Epithelial cell of proximal tubule (primary cell): ENCODE measurements at regions not wholly inside any gene's neighbourhood (a gene's known extent, or its start where the extent isn't known, plus 50 kb on each side); places are given as distances from the start of the nearest gene placed in this dataset.

Experiments
- DNase-seq: peaks from one replicate; pipeline ENCODE4 v3.0.0-alpha.2; 2011; ENCODE audit warnings: low read depth
- H3K4me3 ChIP-seq: 2 replicates; pipeline ENCODE4 v1.5.1; 2011; ENCODE audit warnings: low read depth, mild to moderate bottlenecking, low read length
- TF ChIP-seq, protein P1 (sequence below): conservative IDR thresholded peaks from 2 replicates; pipeline ENCODE4 v1.5.1; 2012; ENCODE audit warnings: low read depth, mild to moderate bottlenecking, low read length

DNA sequence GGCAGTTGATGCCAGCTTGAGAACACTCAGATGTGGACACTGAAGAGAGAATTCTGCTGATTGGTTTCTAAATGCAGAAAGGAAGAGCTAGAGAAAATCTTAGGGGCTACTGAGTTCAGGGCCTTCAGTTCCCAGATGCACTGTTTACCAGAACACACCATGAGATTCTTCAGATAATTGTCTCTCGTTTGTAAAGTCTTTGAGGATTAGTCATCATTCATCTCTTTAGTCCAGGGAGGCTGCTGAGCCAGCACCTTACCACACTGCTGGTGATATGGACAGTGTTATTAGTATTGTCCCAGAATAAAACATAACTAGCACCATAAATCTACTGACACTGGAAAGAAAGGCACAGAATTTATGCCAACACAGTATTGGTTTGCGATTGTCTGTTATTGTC lies 690.8 kb upstream of the CELF4 start:
- TF ChIP-seq, protein P1, sequence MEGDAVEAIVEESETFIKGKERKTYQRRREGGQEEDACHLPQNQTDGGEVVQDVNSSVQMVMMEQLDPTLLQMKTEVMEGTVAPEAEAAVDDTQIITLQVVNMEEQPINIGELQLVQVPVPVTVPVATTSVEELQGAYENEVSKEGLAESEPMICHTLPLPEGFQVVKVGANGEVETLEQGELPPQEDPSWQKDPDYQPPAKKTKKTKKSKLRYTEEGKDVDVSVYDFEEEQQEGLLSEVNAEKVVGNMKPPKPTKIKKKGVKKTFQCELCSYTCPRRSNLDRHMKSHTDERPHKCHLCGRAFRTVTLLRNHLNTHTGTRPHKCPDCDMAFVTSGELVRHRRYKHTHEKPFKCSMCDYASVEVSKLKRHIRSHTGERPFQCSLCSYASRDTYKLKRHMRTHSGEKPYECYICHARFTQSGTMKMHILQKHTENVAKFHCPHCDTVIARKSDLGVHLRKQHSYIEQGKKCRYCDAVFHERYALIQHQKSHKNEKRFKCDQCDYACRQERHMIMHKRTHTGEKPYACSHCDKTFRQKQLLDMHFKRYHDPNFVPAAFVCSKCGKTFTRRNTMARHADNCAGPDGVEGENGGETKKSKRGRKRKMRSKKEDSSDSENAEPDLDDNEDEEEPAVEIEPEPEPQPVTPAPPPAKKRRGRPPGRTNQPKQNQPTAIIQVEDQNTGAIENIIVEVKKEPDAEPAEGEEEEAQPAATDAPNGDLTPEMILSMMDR = no peak
- no peak for DNase-seq
- no peak overlapping the region for H3K4me3 ChIP-seq

DNA sequence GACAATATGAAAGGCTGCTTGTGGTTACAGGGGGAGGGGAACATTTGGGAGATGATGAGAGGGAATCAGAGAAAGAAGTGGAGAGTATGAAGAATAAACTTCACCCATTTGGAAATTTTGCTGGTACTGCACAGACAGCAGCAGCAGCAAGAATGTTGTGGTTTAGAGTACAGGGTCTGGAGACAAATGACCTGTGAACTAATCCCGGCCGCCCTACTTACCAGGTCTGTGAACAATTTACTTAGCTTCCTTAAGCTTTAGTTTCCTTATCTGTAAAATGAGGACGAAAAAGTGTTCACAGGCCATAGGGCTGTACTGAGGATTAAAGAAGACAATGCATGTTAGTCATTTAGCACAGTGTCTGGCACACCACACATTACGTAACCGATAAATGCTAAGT lies 685.4 kb upstream of the CELF4 start:
- TF ChIP-seq, protein P1 = no peak
- DNase-seq = no peak
- H3K4me3 ChIP-seq = no peak overlapping the region

DNA sequence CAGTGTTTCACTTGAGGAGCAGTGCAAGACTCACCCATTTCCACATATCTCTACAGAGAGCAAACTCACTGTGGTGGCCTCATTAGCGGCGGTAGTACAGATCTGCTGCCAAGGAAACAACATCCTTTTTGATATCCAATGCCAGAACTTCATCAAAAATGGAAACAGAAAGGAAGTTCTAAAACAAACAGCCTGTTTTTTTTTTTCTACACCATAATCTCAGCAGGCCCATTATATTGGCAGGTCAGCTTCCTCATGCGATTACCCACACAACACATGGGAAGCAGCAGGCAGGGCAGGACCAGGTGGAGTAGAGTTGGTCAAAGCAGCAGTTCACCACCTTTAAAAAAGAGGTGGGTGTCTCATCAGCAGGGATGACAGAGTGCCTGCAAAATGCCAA lies 678.9 kb upstream of the CELF4 start:
- TF ChIP-seq, protein P1 = no peak
- H3K4me3 ChIP-seq = no peak overlapping the region
- no peak for DNase-seq

DNA sequence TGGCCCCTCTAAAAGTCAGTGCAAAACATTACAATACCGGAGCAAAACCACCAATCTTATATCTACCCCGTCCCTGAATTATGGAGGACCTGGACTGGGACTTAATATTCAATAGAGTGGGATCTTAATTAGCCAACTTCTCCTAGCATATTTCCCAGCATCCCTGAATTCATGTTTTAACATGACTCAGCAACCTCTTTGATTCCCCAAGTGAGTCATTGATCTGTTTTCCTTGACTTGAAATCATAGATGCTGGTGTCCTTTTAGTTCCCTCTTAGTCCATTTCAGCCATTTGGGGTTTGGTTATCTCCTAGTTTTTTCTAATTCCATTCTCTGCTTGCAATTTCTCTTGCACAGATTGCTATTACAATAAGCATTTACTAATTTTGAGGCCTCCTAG lies 677.7 kb upstream of the CELF4 start:
- H3K4me3 ChIP-seq = no peak overlapping the region
- DNase-seq = no peak
- TF ChIP-seq, protein P1 = no peak

DNA sequence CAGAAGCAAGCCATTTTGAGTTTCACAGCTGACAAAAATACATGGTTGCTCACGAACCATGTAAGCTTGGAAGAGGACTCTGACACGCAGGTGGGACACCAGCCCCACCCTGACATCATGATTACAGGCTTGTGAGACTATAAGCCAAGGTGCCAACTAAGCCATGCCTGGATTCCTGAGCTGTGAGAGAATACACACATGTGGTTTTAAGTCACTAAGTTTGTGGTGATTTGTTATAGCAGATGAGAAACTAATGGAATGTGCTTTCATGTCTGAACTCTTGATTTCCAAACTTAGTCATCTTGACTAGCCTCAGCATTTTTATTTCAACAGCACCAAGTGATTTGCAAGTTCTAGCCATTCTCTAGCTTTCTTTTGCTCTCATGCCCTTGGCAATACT lies 676.1 kb upstream of the CELF4 start:
- no peak overlapping the region for H3K4me3 ChIP-seq
- TF ChIP-seq, protein P1 = no peak
- DNase-seq = peak; percentile 36

DNA sequence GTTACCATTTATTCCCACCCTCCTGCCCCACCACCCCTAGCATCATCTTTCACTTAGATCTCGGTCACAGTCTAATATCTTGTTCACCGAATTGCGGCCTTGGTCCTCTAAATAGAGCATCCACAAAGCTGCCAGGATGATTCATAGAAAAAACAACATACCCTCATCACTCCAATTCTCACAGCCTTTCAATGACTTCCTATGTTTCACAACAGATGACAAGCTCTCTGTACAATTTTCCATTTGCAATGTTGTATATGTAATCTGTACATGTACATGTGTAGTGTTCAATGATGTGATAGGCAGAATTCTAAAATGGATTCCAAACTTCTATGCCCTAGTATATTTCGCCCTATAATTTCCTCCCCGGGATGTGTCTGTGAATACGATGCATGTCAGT lies 675.6 kb upstream of the CELF4 start:
- no peak overlapping the region for H3K4me3 ChIP-seq
- DNase-seq = no peak
- TF ChIP-seq, protein P1 = no peak

DNA sequence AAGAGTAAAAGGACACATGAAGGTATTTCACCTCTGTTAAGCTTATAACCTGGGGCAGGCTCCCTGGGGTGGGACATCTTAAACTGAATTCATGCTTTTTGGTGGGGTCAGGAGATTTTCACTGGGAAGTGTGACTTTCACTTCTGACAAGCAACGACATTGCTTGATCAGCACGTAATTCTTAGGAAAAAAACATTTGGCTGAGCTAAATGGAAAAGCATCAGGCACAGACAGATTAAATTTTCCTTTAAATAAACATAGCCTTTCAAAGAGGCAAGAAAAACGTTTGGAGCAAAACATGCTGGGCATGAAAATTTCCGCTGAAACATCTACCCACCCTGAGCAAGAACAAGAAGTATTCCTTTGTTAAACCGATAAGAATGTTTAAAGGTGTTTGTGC lies 674.0 kb upstream of the CELF4 start:
- DNase-seq = no peak
- no peak overlapping the region for H3K4me3 ChIP-seq
- TF ChIP-seq, protein P1 = no peak
